ENCODE measurements at regions not wholly inside any gene's neighbourhood (a gene's known extent, or its start where the extent isn't known, plus 50 kb on each side); places are given as distances from the start of the nearest gene placed in this dataset.

- Mint-ChIP-seq H3K27ac (no peak overlapping the region), H3K9me3 (peaks cover 3% of the 10 kb centered on the region), H3K27me3 (peaks cover 8% of the 10 kb centered on the region), H3K36me3 (ENCODE audit: low read depth) (peaks cover 3% of the 10 kb centered on the region), H3K4me3 (no peak overlapping the region), H3K4me1 (ENCODE audit: low read depth) (no peaks in the 10 kb centered on the region)
- ATAC-seq (no peak), DNase-seq (no peak)
- POLR2A ChIA-PET, result interaction anchor here (0.7 kb wide), 1 partner anchor 9 kb away, joined by 3 read pairs; no protein-coding TSS in a partner anchor
- intact Hi-C loops (cut with micrococcal nuclease), result no loop called here
- CTCF ChIA-PET, result interaction anchor here (0.9 kb wide), 1 partner anchor 81 kb away, joined by 3 read pairs; no protein-coding TSS in a partner anchor
- no peak for TF ChIP-seq CTCF (IDR thresholded peaks at IDR 0.05)
Measured at GRCh38 chr1:184141361-184141880, 89.9 kb downstream of the TSEN15 start.

GRCh38 chr1:184143449-184143848 lies 91.9 kb downstream of the TSEN15 start:
- no peaks in the 10 kb centered on the region for H3K9me3 Mint-ChIP-seq
- no peaks in the 10 kb centered on the region for H3K4me1 Mint-ChIP-seq (ENCODE audit: low read depth)
- ChIA-PET CTCF (interaction anchor here (1.3 kb wide), 1 partner anchor 521 kb away, joined by 3 read pairs; no protein-coding TSS in a partner anchor), POLR2A (no interaction called here)
- DNase-seq (no peak), ATAC-seq (no peak)
- no peaks in the 10 kb centered on the region for H3K36me3 Mint-ChIP-seq (ENCODE audit: low read depth)
- no peak overlapping the region for H3K27ac Mint-ChIP-seq
- peaks cover 15% of the 10 kb centered on the region for H3K27me3 Mint-ChIP-seq
- TF ChIP-seq CTCF (IDR thresholded peaks at IDR 0.05), result no peak
- no peak overlapping the region for H3K4me3 Mint-ChIP-seq
- intact Hi-C loops (cut with micrococcal nuclease), result no loop called here

- Mint-ChIP-seq H3K27me3 (peaks cover 17% of the 10 kb centered on the region), H3K36me3 (ENCODE audit: low read depth) (no peaks in the 10 kb centered on the region), H3K4me3 (no peak overlapping the region), H3K27ac (no peak overlapping the region), H3K9me3 (no peaks in the 10 kb centered on the region), H3K4me1 (ENCODE audit: low read depth) (no peaks in the 10 kb centered on the region)
- no peak for ATAC-seq
- intact Hi-C loops (cut with micrococcal nuclease), result no loop called here
- no peak for TF ChIP-seq CTCF (IDR thresholded peaks at IDR 0.05)
- POLR2A ChIA-PET, result no interaction called here
- CTCF ChIA-PET, result interaction anchor here (0.6 to 0.7 kb wide), 2 partner anchors 77 to 504 kb away, joined by 3 read pairs; no protein-coding TSS in a partner anchor
- no peak for DNase-seq
Measured at GRCh38 chr1:184145083-184145482, 93.6 kb downstream of the TSEN15 start.

- H3K36me3 Mint-ChIP-seq (ENCODE audit: low read depth), result no peaks in the 10 kb centered on the region
- peaks cover 19% of the 10 kb centered on the region for H3K27me3 Mint-ChIP-seq
- no peak overlapping the region for H3K4me3 Mint-ChIP-seq
- intact Hi-C loops (cut with micrococcal nuclease), result no loop called here
- ChIA-PET CTCF (no interaction called here), POLR2A (no interaction called here)
- DNase-seq, result no peak
- TF ChIP-seq CTCF (IDR thresholded peaks at IDR 0.05), result no peak
- H3K4me1 Mint-ChIP-seq (ENCODE audit: low read depth), result no peaks in the 10 kb centered on the region
- H3K9me3 Mint-ChIP-seq, result no peaks in the 10 kb centered on the region
- no peak overlapping the region for H3K27ac Mint-ChIP-seq
- no peak for ATAC-seq
Measured at GRCh38 chr1:184146202-184146601, 94.7 kb downstream of the TSEN15 start.

- Mint-ChIP-seq H3K36me3 (ENCODE audit: low read depth) (no peaks in the 10 kb centered on the region), H3K4me1 (ENCODE audit: low read depth) (peaks cover 12% of the 10 kb centered on the region), H3K27me3 (peaks cover 37% of the 10 kb centered on the region), H3K9me3 (no peaks in the 10 kb centered on the region), H3K27ac (no peak overlapping the region), H3K4me3 (no peak overlapping the region)
- intact Hi-C loops (cut with micrococcal nuclease), result no loop called here
- TF ChIP-seq CTCF (IDR thresholded peaks at IDR 0.05), result no peak
- ATAC-seq, result no peak
- ChIA-PET POLR2A (no interaction called here), CTCF (interaction anchor here (1.4 kb wide), 1 partner anchor 74 kb away, joined by 3 read pairs; no protein-coding TSS in a partner anchor)
- DNase-seq, result no peak
Measured at GRCh38 chr1:184150776-184151531, 99.4 kb downstream of the TSEN15 start.
